HUES64 (cell line): ENCODE measurements at regions not wholly inside any gene's neighbourhood (a gene's known extent, or its start where the extent isn't known, plus 50 kb on each side); places are given as distances from the start of the nearest gene placed in this dataset.

Experiments used
- H3K27ac ChIP-seq: 2 replicates; pipeline ENCODE4 v1.7.0; 2013; ENCODE audit warnings: low read depth, low read length, inconsistent platforms
- H3K27me3 ChIP-seq: 2 replicates; pipeline ENCODE4 v1.6.1; 2013; ENCODE audit warnings: mild to moderate bottlenecking, low read length; ENCODE audit not compliant: insufficient read depth
- H3K36me3 ChIP-seq: 2 replicates; pipeline ENCODE4 v1.6.1; 2013; ENCODE audit warnings: mild to moderate bottlenecking, low read length; ENCODE audit not compliant: insufficient read depth
- H3K4me1 ChIP-seq: 2 replicates; pipeline ENCODE4 v1.6.1; 2013; ENCODE audit warnings: mild to moderate bottlenecking, low read length, moderate library complexity; ENCODE audit not compliant: insufficient read depth
- H3K4me3 ChIP-seq: 2 replicates; pipeline ENCODE4 v1.5.1; 2013; ENCODE audit warnings: mild to moderate bottlenecking, low read length, moderate library complexity
- H3K9ac ChIP-seq: 2 replicates; pipeline ENCODE4 v1.6.1; 2013; ENCODE audit warnings: mild to moderate bottlenecking, low read depth, low read length
- H3K9me3 ChIP-seq: 2 replicates; pipeline ENCODE4 v1.6.1; 2013; ENCODE audit warnings: low read depth, low read length; ENCODE audit not compliant: insufficient read depth
- whole genome bisulfite sequencing: fragments of 150-250, 120-280 bp; methylation state at CpG from one replicate; pipeline ENCODE4 v1.1.7; 2013; ENCODE audit warnings: missing lambda C conversion rate; 5-methylcytosine and 5-hydroxymethylcytosine counted together

- no peak overlapping the region for H3K27ac ChIP-seq
- H3K9ac ChIP-seq, result no peak overlapping the region
- H3K4me1 ChIP-seq, result no peaks in the 10 kb centered on the region
- H3K9me3 ChIP-seq, result no peaks in the 10 kb centered on the region
- H3K4me3 ChIP-seq, result no peak overlapping the region
- H3K27me3 ChIP-seq, result no peaks in the 10 kb centered on the region
- no peaks in the 10 kb centered on the region for H3K36me3 ChIP-seq
- WGBS, result 94% methylated on average over 2 of the region's 2 CpGs
Measured at GRCh38 chr13:83340170-83340569, 542.1 kb downstream of the SLITRK1 start.

DNA sequence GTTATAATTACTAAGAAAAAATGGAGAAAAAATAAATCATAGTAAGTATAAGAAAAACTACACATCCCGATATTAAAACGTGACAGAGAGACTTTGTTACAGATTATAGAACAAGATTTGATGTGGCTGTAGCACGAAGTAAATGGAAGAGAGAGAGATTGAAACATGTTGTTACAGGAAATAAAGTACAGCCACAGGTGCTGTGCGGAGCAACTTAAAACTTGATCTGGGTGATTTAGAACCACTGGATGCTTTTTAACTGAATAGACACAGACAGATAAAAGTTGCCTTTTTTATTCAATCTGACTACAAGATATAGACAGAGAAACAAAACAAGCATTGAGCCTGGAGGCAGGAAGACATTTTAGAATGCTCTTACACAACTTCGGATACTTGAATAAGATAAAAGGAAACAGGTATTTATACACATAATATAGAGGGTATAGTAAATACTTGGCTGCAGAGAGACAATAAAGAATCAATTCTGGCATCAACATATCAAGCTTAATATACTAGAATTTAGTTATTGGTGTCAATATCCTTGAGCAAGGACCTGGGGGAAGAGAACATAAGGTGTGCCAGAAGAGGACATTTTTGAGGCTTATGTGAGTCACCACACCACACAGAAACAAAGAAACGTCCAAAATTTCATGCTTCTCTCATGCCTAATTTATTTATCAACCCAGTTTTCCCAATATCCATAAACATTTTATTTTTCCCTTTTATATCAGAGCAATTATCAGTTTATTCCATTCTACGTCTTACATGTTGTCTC lies 548.5 kb downstream of the SLITRK1 start:
- Histone ChIP-seq H3K9ac (no peak overlapping the region), H3K9me3 (no peaks in the 10 kb centered on the region), H3K4me1 (no peaks in the 10 kb centered on the region), H3K27ac (no peak overlapping the region), H3K36me3 (no peaks in the 10 kb centered on the region), H3K27me3 (no peaks in the 10 kb centered on the region), H3K4me3 (no peak overlapping the region)
- 94% methylated on average over 6 of the region's 7 CpGs for WGBS

DNA sequence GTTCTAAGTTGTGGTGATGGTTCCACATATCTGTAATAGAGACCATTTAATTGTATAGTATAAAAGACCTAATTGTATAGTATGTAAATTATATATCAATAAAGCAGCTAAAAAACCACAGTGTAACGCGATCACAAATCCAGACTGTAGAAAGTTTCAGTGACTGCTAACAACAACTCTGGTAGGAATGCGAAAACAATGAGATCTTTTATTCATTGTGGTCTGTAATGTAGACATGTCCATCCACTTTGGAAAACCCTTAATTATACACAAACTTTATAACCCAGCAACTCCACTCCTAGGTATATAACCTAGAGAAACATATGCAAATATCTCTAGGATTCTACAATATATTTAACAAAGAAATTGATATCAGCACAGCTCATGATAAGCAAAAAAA lies 549.5 kb downstream of the SLITRK1 start:
- WGBS, result 100% methylated on average over 3 of the region's 3 CpGs
- no peak overlapping the region for H3K27ac ChIP-seq
- no peaks in the 10 kb centered on the region for H3K27me3 ChIP-seq
- no peak overlapping the region for H3K9ac ChIP-seq
- H3K36me3 ChIP-seq, result no peaks in the 10 kb centered on the region
- no peak overlapping the region for H3K4me3 ChIP-seq
- no peaks in the 10 kb centered on the region for H3K4me1 ChIP-seq
- no peaks in the 10 kb centered on the region for H3K9me3 ChIP-seq

DNA sequence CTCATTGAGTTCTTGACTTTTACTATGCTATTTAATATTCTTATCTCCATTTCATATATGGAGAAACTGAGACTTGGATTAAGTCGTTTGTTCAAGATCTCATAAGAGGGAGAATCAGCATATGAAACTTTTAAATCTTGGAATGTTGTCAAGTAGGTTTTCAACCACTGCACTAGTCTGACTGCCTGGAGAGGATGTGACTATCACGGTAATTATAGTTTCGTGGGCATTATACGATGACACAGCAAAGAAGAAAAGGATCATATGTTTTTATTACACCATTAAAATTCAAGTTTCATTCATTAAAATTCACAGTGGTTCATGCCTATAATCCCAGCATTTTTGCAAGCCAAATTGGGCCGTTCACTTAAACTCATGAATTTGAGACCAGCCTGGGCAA lies 555.2 kb downstream of the SLITRK1 start:
- Histone ChIP-seq H3K9ac (no peak overlapping the region), H3K9me3 (no peaks in the 10 kb centered on the region), H3K4me1 (no peaks in the 10 kb centered on the region), H3K27me3 (no peaks in the 10 kb centered on the region), H3K36me3 (no peaks in the 10 kb centered on the region), H3K4me3 (no peak overlapping the region), H3K27ac (no peak overlapping the region)
- WGBS, result 99% methylated on average over 5 of the region's 5 CpGs

- Histone ChIP-seq H3K27me3 (no peaks in the 10 kb centered on the region), H3K36me3 (no peaks in the 10 kb centered on the region), H3K4me1 (no peaks in the 10 kb centered on the region), H3K9ac (no peak overlapping the region), H3K4me3 (no peak overlapping the region), H3K27ac (no peak overlapping the region), H3K9me3 (no peaks in the 10 kb centered on the region)
- 92% methylated on average over 1 of the region's 2 CpGs for WGBS
Measured at GRCh38 chr13:83325125-83325853, 557.0 kb downstream of the SLITRK1 start.

DNA sequence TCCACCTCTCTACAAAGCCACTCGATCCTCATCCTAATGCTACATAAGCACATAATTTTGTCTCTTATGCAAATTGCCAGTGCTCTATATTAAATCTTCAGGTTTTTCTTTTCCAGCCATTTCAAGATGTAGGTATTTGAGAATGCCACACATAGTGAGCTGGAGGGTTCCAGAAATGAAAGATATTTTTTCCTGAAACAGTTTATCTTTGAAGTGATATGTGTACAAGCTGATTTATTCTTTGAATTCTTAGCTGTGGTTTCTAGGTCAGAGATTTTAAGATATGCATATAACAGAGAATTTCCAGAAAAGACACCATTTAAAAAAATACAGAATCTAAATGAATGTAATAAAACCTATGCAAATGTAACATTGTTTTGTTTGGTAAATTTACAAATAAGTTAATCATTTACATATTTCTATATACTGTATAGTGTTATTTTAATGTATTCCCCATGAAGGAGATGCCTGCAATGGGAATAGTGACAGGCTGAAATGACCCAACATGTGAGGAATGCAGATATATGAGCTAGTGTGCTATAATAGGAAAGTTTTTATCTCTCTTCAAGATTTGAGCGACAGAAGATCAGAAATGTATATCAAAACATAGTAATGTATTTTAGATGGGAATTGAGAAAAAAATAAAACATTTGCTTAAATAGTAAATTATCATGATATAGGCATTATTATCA lies 570.2 kb downstream of the SLITRK1 start:
- Histone ChIP-seq H3K9me3 (no peaks in the 10 kb centered on the region), H3K36me3 (no peaks in the 10 kb centered on the region), H3K27ac (no peak overlapping the region), H3K4me1 (no peaks in the 10 kb centered on the region), H3K27me3 (no peaks in the 10 kb centered on the region), H3K4me3 (no peak overlapping the region), H3K9ac (no peak overlapping the region)
- WGBS, result 92% methylated on average over 2 of the region's 2 CpGs

DNA sequence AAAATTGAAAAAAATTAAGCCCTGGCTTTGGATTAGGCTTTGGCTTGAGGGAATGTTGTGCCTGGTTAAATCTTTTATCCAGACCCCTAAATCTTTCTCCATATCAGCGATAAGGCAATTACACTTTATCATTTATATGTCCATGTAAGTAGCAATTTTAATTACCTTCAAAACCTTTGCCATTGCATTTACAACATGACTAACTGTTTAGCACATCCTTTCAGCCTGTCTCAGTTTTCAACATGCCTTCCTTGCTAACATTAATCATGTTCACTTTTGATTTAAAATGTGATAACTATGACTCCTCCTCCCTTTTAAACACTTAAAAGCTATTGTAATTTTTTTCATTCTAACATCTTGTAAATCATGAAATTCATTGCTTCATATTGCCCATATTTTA lies 583.7 kb downstream of the SLITRK1 start:
- Histone ChIP-seq H3K36me3 (no peaks in the 10 kb centered on the region), H3K9ac (no peak overlapping the region), H3K4me3 (no peak overlapping the region), H3K9me3 (no peaks in the 10 kb centered on the region), H3K27me3 (no peaks in the 10 kb centered on the region), H3K27ac (no peak overlapping the region), H3K4me1 (no peaks in the 10 kb centered on the region)
- 93% methylated on average over 1 of the region's 1 CpG for WGBS

- H3K27ac ChIP-seq, result no peak overlapping the region
- WGBS, result 82% methylated on average over 8 of the region's 8 CpGs
Measured at GRCh38 chr13:83297586-83298290, 584.5 kb downstream of the SLITRK1 start.

DNA sequence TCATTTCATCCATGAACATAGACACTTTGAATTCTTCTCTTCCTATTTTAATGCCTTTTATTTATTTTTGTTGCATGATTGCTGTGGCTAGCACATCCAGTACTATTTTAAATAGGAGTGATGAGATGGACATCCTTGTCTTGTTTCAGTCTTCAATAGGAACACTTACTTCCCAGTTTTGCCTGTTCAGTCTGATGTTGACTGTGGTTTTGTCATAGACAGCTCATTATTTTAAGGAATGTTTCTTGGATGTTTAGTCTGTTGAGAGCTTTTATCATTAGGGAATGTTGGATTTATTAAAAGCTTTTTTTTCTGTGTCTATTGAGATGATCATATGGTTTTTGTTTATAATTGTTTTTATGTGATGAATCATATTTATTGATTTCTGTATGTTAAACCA lies 586.6 kb downstream of the SLITRK1 start:
- H3K4me3 ChIP-seq, result no peak overlapping the region
- H3K27me3 ChIP-seq, result no peaks in the 10 kb centered on the region
- no peaks in the 10 kb centered on the region for H3K9me3 ChIP-seq
- H3K4me1 ChIP-seq, result no peaks in the 10 kb centered on the region
- H3K36me3 ChIP-seq, result no peaks in the 10 kb centered on the region
- no peak overlapping the region for H3K27ac ChIP-seq
- H3K9ac ChIP-seq, result no peak overlapping the region

More at GRCh38 chr13:83297586-83298290, 584.5 kb downstream of the SLITRK1 start:
- Histone ChIP-seq H3K27me3 (no peaks in the 10 kb centered on the region), H3K9me3 (no peaks in the 10 kb centered on the region), H3K4me1 (no peaks in the 10 kb centered on the region), H3K4me3 (no peak overlapping the region), H3K9ac (no peak overlapping the region), H3K36me3 (no peaks in the 10 kb centered on the region)

DNA sequence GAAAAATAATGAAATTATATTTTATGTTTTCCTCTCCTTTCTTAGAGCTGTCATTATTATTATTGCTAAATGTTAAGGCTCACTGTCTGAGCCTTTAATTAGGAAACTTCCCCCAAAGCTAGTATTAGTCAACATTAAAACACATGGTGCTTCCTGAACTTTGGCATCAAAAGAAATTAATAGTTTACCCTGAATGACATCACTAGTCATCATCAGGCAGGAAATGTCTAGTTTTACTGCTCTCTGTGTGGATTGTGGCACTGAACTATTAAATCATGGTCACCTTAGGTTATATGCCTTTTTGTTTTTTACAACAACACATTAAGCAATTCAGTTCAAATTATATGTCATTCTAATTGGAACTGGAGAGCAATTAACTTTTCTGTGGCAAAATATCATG lies 595.5 kb downstream of the SLITRK1 start:
- Histone ChIP-seq H3K27me3 (no peaks in the 10 kb centered on the region), H3K27ac (no peak overlapping the region), H3K4me3 (no peak overlapping the region), H3K9me3 (no peaks in the 10 kb centered on the region), H3K36me3 (no peaks in the 10 kb centered on the region), H3K4me1 (no peaks in the 10 kb centered on the region), H3K9ac (no peak overlapping the region)

DNA sequence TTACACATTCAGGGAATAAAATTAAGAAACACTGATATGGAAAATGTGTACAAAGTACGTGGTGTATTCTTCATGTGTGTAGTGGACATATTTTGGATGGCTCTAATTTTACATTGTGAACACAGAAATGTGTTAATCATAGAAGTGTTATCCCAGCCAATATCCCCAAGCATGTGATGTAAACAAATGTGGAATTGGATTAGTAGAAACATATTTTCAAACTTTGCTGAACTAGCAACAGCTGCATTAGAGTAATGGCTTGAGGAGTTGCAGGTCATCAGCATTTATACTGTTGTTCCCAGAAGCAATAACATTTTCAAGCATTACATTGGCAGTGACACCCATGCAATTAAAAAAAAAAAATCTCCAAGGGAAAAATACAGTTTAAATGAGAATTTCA lies 600.6 kb downstream of the SLITRK1 start:
- no peaks in the 10 kb centered on the region for H3K9me3 ChIP-seq
- no peaks in the 10 kb centered on the region for H3K27me3 ChIP-seq
- H3K36me3 ChIP-seq, result no peaks in the 10 kb centered on the region
- no peak overlapping the region for H3K27ac ChIP-seq
- WGBS, result 87% methylated on average over 1 of the region's 1 CpG
- no peak overlapping the region for H3K4me3 ChIP-seq
- H3K9ac ChIP-seq, result no peak overlapping the region
- no peaks in the 10 kb centered on the region for H3K4me1 ChIP-seq
